GM20000 (cell line): ENCODE measurements at regions not wholly inside any gene's neighbourhood (a gene's known extent, or its start where the extent isn't known, plus 50 kb on each side); places are given as distances from the start of the nearest gene placed in this dataset.

Experiments
- DNase-seq: peaks from one replicate; pipeline ENCODE4 v3.0.0; 2012; ENCODE audit warnings: low spot score
- CTCF ChIP-seq: IDR thresholded peaks from 2 replicates; pipeline ENCODE4 v1.5.1; 2012; ENCODE audit warnings: mild to moderate bottlenecking, control low read depth; ENCODE audit errors: extremely low read depth, missing control alignments

GRCh38 chr14:26870096-26870495 is 272.3 kb upstream of the NOVA1 start:
- no peak for DNase-seq
- no peak for TF ChIP-seq CTCF

- TF ChIP-seq CTCF, result no peak
- no peak for DNase-seq
Measured at GRCh38 chr14:26870722-26871617, 273.1 kb upstream of the NOVA1 start.

- no peak for TF ChIP-seq CTCF
- DNase-seq, result no peak
Measured at GRCh38 chr14:26872515-26873361, 274.9 kb upstream of the NOVA1 start.

- no peak for TF ChIP-seq CTCF
- no peak for DNase-seq
Measured at GRCh38 chr14:26873362-26873960, 275.6 kb upstream of the NOVA1 start.

- no peak for DNase-seq
- TF ChIP-seq CTCF, result no peak
Measured at GRCh38 chr14:26887847-26888246, 290.0 kb upstream of the NOVA1 start.

- no peak for DNase-seq
- TF ChIP-seq CTCF, result no peak
Measured at GRCh38 chr14:26888592-26888991, 290.8 kb upstream of the NOVA1 start.

GRCh38 chr14:26896447-26896846 is 298.6 kb upstream of the NOVA1 start:
- no peak for DNase-seq
- no peak for TF ChIP-seq CTCF
